Activated naive CD4-positive, alpha-beta T cell treated with anti-CD3 and anti-CD28 coated beads for 36 hours (primary cell): ENCODE measurements at regions not wholly inside any gene's neighbourhood (a gene's known extent, or its start where the extent isn't known, plus 50 kb on each side); places are given as distances from the start of the nearest gene placed in this dataset.
A peak's percentile ranks its signal among the peaks of the same experiment; 100 is the strongest.

Source experiments
- CTCF ChIA-PET: fragments of 350-600 bp; sonication (Branson Sonifier 250); formaldehyde crosslinking; loops from one replicate; lab custom pipeline; 2021; ENCODE audit warnings: antibody characterized with exemption; lab: Charles Lee
- DNase-seq: peaks from one replicate; pipeline ENCODE4 v3.0.0-alpha.2; 2020
- H3K27ac Mint-ChIP-seq: one replicate; pipeline ENCODE4 v1.8.0; 2021; ENCODE audit warnings: mild to moderate bottlenecking, mixed read lengths
- H3K27me3 Mint-ChIP-seq: one replicate; pipeline ENCODE4 v1.8.0; 2021; ENCODE audit warnings: low read depth, mixed read lengths
- H3K36me3 Mint-ChIP-seq: one replicate; pipeline ENCODE4 v1.8.0; 2021; ENCODE audit warnings: low read depth, mixed read lengths
- H3K4me1 Mint-ChIP-seq: one replicate; pipeline ENCODE4 v1.8.0; 2021; ENCODE audit warnings: low read depth, mixed read lengths
- H3K4me3 Mint-ChIP-seq: one replicate; pipeline ENCODE4 v1.8.0; 2021; ENCODE audit warnings: mild to moderate bottlenecking, moderate library complexity, mixed read lengths
- H3K9me3 Mint-ChIP-seq: one replicate; pipeline ENCODE4 v1.8.0; 2021; ENCODE audit warnings: mixed read lengths
- intact Hi-C: fragments of 100-400 bp; cut with micrococcal nuclease; formaldehyde crosslinking; loops from one replicate; pipeline ENCODE4 v1.15.1; 2023

DNA sequence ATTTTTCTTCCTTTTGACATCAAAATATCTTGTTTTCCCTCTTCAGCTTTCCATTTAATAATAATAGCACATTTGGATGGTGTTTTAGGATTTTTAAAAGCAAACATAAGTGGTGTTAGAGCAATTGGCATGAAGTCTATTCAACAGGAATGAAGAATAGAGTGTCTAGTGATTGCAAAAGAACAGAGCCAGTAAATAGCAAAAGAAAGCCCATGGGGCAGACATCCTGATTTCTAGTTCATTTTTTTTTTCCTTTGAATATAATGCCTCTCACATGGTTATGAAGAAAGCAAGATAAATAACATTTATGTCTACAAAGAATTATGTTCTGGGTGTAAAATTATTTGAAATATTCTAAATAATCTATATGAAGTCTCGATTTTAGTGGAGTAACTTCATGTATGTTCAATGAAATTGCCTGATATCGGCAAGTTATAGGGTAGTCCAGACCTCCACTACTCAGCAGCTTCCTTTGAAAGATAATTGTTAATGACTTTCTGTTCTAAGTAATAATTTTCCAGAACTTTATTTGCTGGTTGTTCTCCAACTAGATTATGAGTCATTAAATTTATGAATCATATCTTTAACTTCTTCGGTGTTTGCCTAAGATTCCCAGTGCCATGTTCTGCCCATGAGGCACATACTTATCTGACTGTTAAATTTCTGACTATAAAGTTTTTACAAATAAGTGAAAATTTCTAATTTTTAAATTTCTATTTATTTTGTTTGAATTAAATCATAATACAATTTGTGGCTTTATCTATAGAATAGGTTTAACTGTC lies 587.9 kb downstream of the TLL1 start:
- Mint-ChIP-seq H3K4me1 (no peaks in the 10 kb centered on the region), H3K36me3 (no peaks in the 10 kb centered on the region), H3K4me3 (no peak overlapping the region), H3K9me3 (peaks cover 3% of the 10 kb centered on the region), H3K27ac (no peak overlapping the region), H3K27me3 (no peaks in the 10 kb centered on the region)
- DNase-seq, result no peak
- CTCF ChIA-PET, result no interaction called here
- intact Hi-C loops, result no loop called here

DNA sequence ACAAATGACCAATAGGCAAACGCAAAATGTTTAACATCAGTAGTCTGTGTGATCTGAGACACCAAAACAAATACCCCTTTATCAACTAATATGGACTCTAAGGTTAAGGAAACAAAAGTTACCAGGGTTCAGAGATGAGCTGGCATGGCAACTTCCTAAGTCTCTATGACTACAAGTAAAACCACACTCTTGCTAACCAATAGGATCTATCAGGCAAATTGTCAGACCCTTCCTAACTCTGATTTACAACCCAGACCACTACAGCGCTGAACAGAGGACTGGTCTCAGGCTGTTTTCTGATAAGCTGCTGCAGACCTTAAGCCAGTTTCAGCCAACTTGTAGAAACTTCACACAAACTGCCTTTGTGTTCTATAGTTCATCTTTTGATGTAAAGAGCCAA lies 608.0 kb downstream of the TLL1 start:
- H3K4me1 Mint-ChIP-seq, result no peaks in the 10 kb centered on the region
- H3K36me3 Mint-ChIP-seq, result no peaks in the 10 kb centered on the region
- no peak overlapping the region for H3K4me3 Mint-ChIP-seq
- CTCF ChIA-PET, result no interaction called here
- intact Hi-C loops, result no loop called here
- peaks cover 4% of the 10 kb centered on the region for H3K9me3 Mint-ChIP-seq
- DNase-seq, result no peak
- no peaks in the 10 kb centered on the region for H3K27me3 Mint-ChIP-seq
- no peak overlapping the region for H3K27ac Mint-ChIP-seq

DNA sequence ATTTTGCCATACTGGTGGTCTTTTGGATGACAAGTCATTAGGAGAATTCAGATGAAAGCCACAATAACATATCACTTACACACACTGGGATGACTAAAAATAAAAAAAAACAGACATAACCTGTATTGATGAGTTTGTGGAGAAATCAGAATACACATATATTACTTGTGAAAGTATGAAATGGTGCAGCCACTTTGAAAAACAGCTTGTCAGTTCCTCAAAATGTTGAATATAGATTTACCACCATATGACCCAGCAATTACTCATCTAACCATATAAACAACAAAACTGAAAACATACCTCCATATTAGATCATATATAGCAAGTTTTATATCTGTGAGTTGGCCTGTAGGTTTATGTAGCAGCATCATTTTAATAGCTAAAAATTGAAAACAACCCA lies 608.7 kb downstream of the TLL1 start:
- intact Hi-C loops, result no loop called here
- CTCF ChIA-PET, result no interaction called here

DNA sequence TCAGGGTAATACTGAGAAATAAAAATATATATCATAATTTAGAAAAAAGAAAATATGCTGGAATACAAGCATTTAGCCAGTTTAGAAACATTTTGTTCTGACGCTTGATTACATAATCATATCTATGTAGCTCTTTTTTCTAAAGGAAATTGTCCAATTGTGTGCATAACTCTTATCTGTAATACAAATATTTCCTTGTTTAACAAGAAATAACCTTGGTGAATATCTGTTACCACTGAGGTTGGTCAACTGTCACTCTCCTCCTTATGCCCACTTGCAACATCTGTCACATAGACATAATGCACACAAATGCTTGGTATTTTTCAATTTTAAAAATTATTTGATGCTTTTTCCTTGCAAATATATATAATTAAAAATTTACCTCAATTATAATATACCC lies 609.7 kb downstream of the TLL1 start:
- DNase-seq, result no peak
- CTCF ChIA-PET, result no interaction called here
- Mint-ChIP-seq H3K27me3 (no peaks in the 10 kb centered on the region), H3K4me1 (no peaks in the 10 kb centered on the region), H3K4me3 (no peak overlapping the region), H3K36me3 (no peaks in the 10 kb centered on the region), H3K27ac (no peak overlapping the region), H3K9me3 (peaks cover 4% of the 10 kb centered on the region)
- intact Hi-C loops, result no loop called here

More for the DNA sequence above, 608.7 kb downstream of the TLL1 start:
- H3K4me1 Mint-ChIP-seq, result no peaks in the 10 kb centered on the region
- no peaks in the 10 kb centered on the region for H3K36me3 Mint-ChIP-seq
- DNase-seq, result no peak
- H3K4me3 Mint-ChIP-seq, result no peak overlapping the region
- peaks cover 4% of the 10 kb centered on the region for H3K9me3 Mint-ChIP-seq
- no peak overlapping the region for H3K27ac Mint-ChIP-seq
- no peaks in the 10 kb centered on the region for H3K27me3 Mint-ChIP-seq

DNA sequence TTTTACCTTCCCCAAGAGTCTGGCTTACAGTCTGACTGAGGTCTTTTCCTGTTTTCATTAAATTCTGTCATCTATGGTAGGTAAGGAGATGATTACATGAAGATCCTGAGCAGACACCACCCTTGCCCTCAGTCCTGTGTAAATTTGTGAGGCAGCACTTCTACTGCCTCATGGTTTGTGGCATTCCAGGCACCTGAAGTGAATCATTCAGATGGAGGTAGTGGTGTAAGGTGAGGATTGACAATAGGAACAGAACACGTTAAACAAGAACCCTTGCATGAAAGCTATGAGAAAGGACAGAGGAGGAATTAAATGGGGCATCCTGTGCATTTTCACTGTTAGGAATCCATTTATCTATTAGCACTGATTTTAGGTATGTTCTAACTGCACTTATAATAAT lies 618.6 kb downstream of the TLL1 start:
- H3K4me1 Mint-ChIP-seq, result no peaks in the 10 kb centered on the region
- H3K36me3 Mint-ChIP-seq, result no peaks in the 10 kb centered on the region
- intact Hi-C loops, result no loop called here
- no peak for DNase-seq
- H3K4me3 Mint-ChIP-seq, result no peak overlapping the region
- CTCF ChIA-PET, result no interaction called here
- no peaks in the 10 kb centered on the region for H3K9me3 Mint-ChIP-seq
- no peaks in the 10 kb centered on the region for H3K27me3 Mint-ChIP-seq
- H3K27ac Mint-ChIP-seq, result no peak overlapping the region

DNA sequence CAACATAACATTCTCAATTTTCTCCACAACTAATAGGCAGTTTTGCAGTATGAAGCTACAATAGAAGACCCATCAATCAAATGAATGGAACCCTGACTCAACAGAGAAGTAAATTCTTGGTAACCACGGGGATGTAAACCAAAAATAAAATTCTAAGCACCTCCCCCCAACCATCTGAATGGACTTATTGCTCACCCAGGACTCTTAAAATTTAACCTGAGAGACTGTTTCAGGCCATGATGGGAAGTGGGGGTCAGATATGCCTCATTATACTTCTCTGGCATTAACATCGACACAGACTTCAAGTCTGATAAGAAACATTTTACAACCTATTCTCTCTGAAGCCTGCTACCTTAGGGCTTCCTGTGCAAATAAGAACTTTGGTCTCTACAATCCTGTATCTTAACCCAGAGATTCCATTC lies 620.9 kb downstream of the TLL1 start:
- H3K27ac Mint-ChIP-seq, result no peak overlapping the region
- CTCF ChIA-PET, result no interaction called here
- no peaks in the 10 kb centered on the region for H3K27me3 Mint-ChIP-seq
- peaks cover 1% of the 10 kb centered on the region for H3K9me3 Mint-ChIP-seq
- intact Hi-C loops, result no loop called here
- no peak overlapping the region for H3K4me3 Mint-ChIP-seq
- H3K4me1 Mint-ChIP-seq, result no peaks in the 10 kb centered on the region
- no peak for DNase-seq
- no peaks in the 10 kb centered on the region for H3K36me3 Mint-ChIP-seq

DNA sequence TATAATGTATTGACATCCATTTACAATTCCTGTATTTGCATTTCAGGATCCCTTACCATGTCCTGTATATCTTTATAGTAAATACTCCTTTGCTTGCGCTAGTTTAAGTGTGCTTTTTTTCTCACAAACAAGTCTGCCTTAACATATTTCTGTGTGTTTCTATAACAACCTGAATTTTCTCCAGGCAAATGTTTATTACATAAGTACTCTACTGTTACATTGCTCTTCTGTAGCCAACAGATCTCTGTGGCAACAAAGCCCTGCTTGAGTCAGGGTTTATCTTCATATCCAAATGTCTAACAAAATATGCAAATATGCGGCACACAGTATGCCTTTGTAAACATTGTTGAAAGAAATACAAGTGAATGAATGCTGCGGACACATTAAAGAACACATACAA lies 625.5 kb downstream of the TLL1 start:
- H3K9me3 Mint-ChIP-seq, result peaks cover 10% of the 10 kb centered on the region
- CTCF ChIA-PET, result no interaction called here
- H3K4me3 Mint-ChIP-seq, result no peak overlapping the region
- intact Hi-C loops, result no loop called here
- no peaks in the 10 kb centered on the region for H3K4me1 Mint-ChIP-seq
- DNase-seq, result no peak
- H3K27me3 Mint-ChIP-seq, result no peaks in the 10 kb centered on the region
- no peak overlapping the region for H3K27ac Mint-ChIP-seq
- H3K36me3 Mint-ChIP-seq, result no peaks in the 10 kb centered on the region

DNA sequence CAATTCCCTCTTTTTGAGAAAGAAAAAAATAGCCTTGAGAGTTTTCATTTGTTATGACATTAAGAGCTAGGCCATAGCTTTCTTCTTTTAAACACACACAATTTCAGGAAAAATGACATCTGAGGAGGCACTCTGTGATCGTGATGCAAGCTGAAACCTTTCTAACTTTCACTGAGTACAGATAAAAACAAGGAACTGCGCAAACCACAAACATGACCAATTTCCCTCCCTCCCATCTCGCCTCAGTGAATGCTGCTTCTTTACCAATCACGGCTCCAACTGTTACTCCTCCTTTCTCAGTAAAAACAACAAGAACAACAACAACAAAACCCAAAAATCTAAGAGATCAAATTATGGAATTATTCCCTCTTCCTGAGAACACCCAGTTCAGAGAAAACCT lies 626.8 kb downstream of the TLL1 start:
- Mint-ChIP-seq H3K4me3 (no peak overlapping the region), H3K4me1 (no peaks in the 10 kb centered on the region), H3K36me3 (no peaks in the 10 kb centered on the region), H3K9me3 (peaks cover 10% of the 10 kb centered on the region), H3K27me3 (no peaks in the 10 kb centered on the region), H3K27ac (no peak overlapping the region)
- CTCF ChIA-PET, result no interaction called here
- intact Hi-C loops, result no loop called here
- no peak for DNase-seq

DNA sequence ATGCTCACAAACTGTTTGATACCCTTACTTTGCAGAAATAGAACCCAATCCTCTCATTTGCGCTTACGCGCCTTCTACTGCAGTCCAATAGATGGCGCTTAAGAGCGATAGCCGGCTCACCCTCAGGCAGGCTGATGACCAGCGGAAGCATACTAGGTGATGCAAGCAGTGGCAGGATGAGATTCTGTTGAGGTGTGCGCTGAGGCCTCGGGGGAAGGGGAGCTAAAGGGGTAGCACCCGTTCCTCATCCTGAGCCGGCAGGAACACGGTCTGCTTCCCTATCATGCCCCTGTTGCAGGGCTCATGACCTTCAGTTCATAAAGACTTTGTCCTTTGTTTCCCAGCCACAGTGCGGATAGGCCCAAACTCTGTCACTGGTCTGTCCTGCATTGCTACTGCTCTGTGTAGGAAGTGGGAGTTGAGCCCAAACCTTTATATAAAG lies 628.9 kb downstream of the TLL1 start:
- no peak overlapping the region for H3K4me3 Mint-ChIP-seq
- H3K9me3 Mint-ChIP-seq, result peaks cover 10% of the 10 kb centered on the region
- CTCF ChIA-PET, result no interaction called here
- DNase-seq, result peak; percentile 5
- no peak overlapping the region for H3K27ac Mint-ChIP-seq
- H3K36me3 Mint-ChIP-seq, result no peaks in the 10 kb centered on the region
- intact Hi-C loops, result no loop called here
- no peaks in the 10 kb centered on the region for H3K4me1 Mint-ChIP-seq
- H3K27me3 Mint-ChIP-seq, result no peaks in the 10 kb centered on the region

DNA sequence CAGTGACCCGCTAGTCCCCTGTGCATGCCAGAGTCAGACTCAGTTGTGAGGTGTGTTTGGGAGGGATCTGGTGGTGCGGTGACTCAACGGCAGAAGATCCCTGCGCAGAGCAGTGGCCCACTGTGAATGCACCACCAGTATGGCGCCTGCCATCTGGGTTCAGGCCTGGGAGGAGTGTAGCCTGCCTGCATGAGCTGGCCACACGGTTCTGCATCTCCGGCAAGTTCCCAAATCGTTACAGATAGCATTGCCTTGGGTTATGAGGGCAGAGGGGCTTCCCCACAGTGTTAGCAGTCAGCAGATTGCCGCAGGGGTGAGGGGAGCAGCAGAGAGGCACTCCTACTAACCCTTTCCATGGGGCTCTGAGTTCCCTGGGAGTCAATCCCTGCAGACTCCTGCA lies 629.6 kb downstream of the TLL1 start:
- H3K9me3 Mint-ChIP-seq, result peaks cover 10% of the 10 kb centered on the region
- no peak for DNase-seq
- CTCF ChIA-PET, result no interaction called here
- intact Hi-C loops, result no loop called here
- no peak overlapping the region for H3K4me3 Mint-ChIP-seq
- H3K36me3 Mint-ChIP-seq, result no peaks in the 10 kb centered on the region
- H3K27me3 Mint-ChIP-seq, result no peaks in the 10 kb centered on the region
- H3K4me1 Mint-ChIP-seq, result no peaks in the 10 kb centered on the region
- H3K27ac Mint-ChIP-seq, result no peak overlapping the region

DNA sequence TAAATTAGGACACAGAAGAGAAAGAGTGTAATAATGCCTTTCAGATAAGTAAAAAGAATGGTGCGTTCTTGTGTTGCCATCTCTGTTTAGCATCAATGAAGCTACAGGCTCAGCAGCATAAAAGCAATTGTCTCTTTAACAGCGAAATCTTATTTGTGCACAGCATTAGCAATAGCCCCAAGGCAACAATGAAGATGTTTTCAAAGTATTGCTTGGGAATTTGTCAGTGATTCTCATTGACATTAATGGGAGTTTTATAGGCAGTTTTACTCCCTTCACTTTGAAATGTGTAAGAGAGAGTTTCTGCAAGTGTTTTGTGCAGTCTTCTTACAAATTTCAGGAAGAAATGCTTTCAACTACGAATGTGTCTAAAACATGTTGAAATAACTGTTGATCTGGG lies 633.0 kb downstream of the TLL1 start:
- no peak overlapping the region for H3K4me3 Mint-ChIP-seq
- CTCF ChIA-PET, result no interaction called here
- H3K27ac Mint-ChIP-seq, result no peak overlapping the region
- no peaks in the 10 kb centered on the region for H3K27me3 Mint-ChIP-seq
- no peaks in the 10 kb centered on the region for H3K36me3 Mint-ChIP-seq
- no peak for DNase-seq
- peaks cover 4% of the 10 kb centered on the region for H3K9me3 Mint-ChIP-seq
- intact Hi-C loops, result no loop called here
- H3K4me1 Mint-ChIP-seq, result no peaks in the 10 kb centered on the region

DNA sequence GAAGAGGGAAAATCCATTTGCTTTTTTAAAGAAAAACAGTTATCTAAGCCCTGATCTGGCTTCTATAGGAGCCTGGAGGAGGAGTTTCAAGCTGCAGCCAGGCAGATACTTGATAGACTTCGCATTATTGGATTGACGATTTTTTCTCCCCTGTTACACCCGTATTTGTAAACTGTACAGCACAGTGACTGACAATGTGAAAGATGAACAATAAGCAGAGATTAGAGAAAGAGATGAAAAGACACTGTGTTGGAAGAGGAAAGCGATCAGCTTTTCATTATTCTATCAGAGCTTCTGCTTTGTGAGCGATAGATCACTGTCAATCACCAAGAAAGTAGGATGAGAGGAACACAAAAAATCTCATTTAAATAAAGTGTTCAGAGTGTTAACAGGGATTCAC lies 639.2 kb downstream of the TLL1 start:
- no peak overlapping the region for H3K4me3 Mint-ChIP-seq
- no peak overlapping the region for H3K27ac Mint-ChIP-seq
- intact Hi-C loops, result no loop called here
- no peak for DNase-seq
- no peaks in the 10 kb centered on the region for H3K36me3 Mint-ChIP-seq
- H3K27me3 Mint-ChIP-seq, result no peaks in the 10 kb centered on the region
- H3K9me3 Mint-ChIP-seq, result peaks cover 1% of the 10 kb centered on the region
- CTCF ChIA-PET, result no interaction called here
- no peaks in the 10 kb centered on the region for H3K4me1 Mint-ChIP-seq

DNA sequence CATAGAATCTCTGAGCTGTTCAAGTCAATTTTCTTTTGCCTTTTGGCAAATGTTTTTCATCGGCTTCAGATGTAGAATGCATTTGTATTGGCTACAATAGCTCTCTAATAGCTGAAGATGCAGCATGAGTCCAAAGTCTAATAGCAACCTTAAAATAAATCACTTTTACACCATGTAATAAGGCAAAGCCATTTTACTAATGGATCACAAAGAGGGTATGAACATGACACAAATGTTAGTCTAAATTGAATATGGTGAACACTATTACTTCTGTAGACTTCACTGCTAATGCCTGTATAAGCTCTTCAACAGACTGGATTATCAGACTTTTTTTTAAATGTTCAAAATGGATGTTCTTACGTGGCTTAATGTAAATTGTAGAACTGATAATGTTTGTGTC lies 645.3 kb downstream of the TLL1 start:
- CTCF ChIA-PET, result no interaction called here
- intact Hi-C loops, result no loop called here
- H3K4me3 Mint-ChIP-seq, result no peak overlapping the region
- no peak overlapping the region for H3K27ac Mint-ChIP-seq
- peaks cover 8% of the 10 kb centered on the region for H3K9me3 Mint-ChIP-seq
- no peak for DNase-seq
- H3K4me1 Mint-ChIP-seq, result no peaks in the 10 kb centered on the region
- no peaks in the 10 kb centered on the region for H3K36me3 Mint-ChIP-seq
- H3K27me3 Mint-ChIP-seq, result no peaks in the 10 kb centered on the region
